WTC11 (cell line): ENCODE measurements at regions not wholly inside any gene's neighbourhood (a gene's known extent, or its start where the extent isn't known, plus 50 kb on each side); places are given as distances from the start of the nearest gene placed in this dataset.

Experiments
- ATAC-seq: fragments of 200-7000 bp; cut with Tn5 transposase; 2 replicates; pipeline ENCODE4 v1.10.0; 2021; ENCODE audit warnings: mild to moderate bottlenecking, moderate library complexity
- CTCF ChIA-PET: fragments of 300-600 bp; sonication (Branson Sonifier 250); formaldehyde crosslinking; loops from one replicate; lab custom pipeline; 2021; ENCODE audit warnings: antibody characterized with exemption; lab: Charles Lee
- POLR2A ChIA-PET: fragments of 350-600 bp; sonication (Branson Sonifier 250); formaldehyde crosslinking; loops from one replicate; lab custom pipeline; 2021; ENCODE audit warnings: antibody characterized with exemption; lab: Charles Lee
- DNase-seq: peaks from one replicate; pipeline ENCODE4 v3.0.0; 2021; ENCODE audit warnings: low spot score
- H3K27ac Mint-ChIP-seq: 2 replicates; pipeline ENCODE4 v1.8.0; 2021; ENCODE audit warnings: mixed read lengths
- H3K27me3 Mint-ChIP-seq: 2 replicates; pipeline ENCODE4 v1.8.0; 2021; ENCODE audit warnings: low read depth, mild to moderate bottlenecking, moderate library complexity, mixed read lengths
- H3K36me3 Mint-ChIP-seq: 2 replicates; pipeline ENCODE4 v1.8.0; 2021; ENCODE audit warnings: mixed read lengths
- H3K4me1 Mint-ChIP-seq: 2 replicates; pipeline ENCODE4 v1.8.0; 2022; ENCODE audit warnings: mixed read lengths
- H3K4me3 Mint-ChIP-seq: 2 replicates; pipeline ENCODE4 v1.8.0; 2021; ENCODE audit warnings: mild to moderate bottlenecking, moderate library complexity, mixed read lengths
- H3K9me3 Mint-ChIP-seq: 2 replicates; pipeline ENCODE4 v1.8.0; 2021; ENCODE audit warnings: mixed read lengths
- CREM ChIP-seq: sonication (generic); formaldehyde crosslinking; IDR thresholded peaks from 2 replicates; pipeline ENCODE4 v1.8.1; 2022; ENCODE audit warnings: mild to moderate bottlenecking, missing genetic modification reagents, moderate library complexity
- CTCF ChIP-seq: fragments of 200-600 bp; IDR thresholded peaks from 2 replicates; pipeline ENCODE4 v1.8.0; 2022; ENCODE audit warnings: antibody characterized with exemption
- EMX1 ChIP-seq: fragments of 250-450 bp; sonication (Bioruptor Pico); IDR thresholded peaks from 2 replicates; pipeline ENCODE4 v1.8.0; 2021; ENCODE audit warnings: mild to moderate bottlenecking
- MAX ChIP-seq: sonication (generic); formaldehyde crosslinking; IDR thresholded peaks from 2 replicates; pipeline ENCODE4 v1.8.0; 2022; ENCODE audit warnings: mild to moderate bottlenecking, missing genetic modification reagents
- MXD4 ChIP-seq: fragments of 250-450 bp; sonication (Bioruptor Pico); IDR thresholded peaks from 2 replicates; pipeline ENCODE4 v1.8.0; 2021; ENCODE audit warnings: mild to moderate bottlenecking, moderate library complexity, borderline replicate concordance
- NFATC4 ChIP-seq: fragments of 250-450 bp; sonication (Bioruptor Pico); IDR thresholded peaks from 2 replicates; pipeline ENCODE4 v1.9.0; 2021; ENCODE audit warnings: mild to moderate bottlenecking
- SOX15 ChIP-seq: fragments of 250-450 bp; sonication (Bioruptor Pico); IDR thresholded peaks from 2 replicates; pipeline ENCODE4 v1.9.0; 2021; ENCODE audit warnings: mild to moderate bottlenecking
- SP1 ChIP-seq: sonication (generic); formaldehyde crosslinking; conservative IDR thresholded peaks from 2 replicates; pipeline ENCODE4 v1.8.1; 2022; ENCODE audit warnings: missing genetic modification reagents
- TEAD1 ChIP-seq: sonication (generic); formaldehyde crosslinking; IDR thresholded peaks from 2 replicates; pipeline ENCODE4 v1.8.0; 2022; ENCODE audit warnings: mild to moderate bottlenecking, missing genetic modification reagents
- ZBTB43 ChIP-seq: sonication (generic); formaldehyde crosslinking; IDR thresholded peaks from 2 replicates; pipeline ENCODE4 v1.8.1; 2023; ENCODE audit warnings: mild to moderate bottlenecking, missing genetic modification reagents
- ZMAT4 ChIP-seq: fragments of 250-450 bp; sonication (Bioruptor Pico); IDR thresholded peaks from 2 replicates; pipeline ENCODE4 v1.9.0; 2021; ENCODE audit warnings: mild to moderate bottlenecking
- ZNF317 ChIP-seq: sonication (generic); formaldehyde crosslinking; IDR thresholded peaks from 2 replicates; pipeline ENCODE4 v1.8.1; 2023; ENCODE audit warnings: low read depth, mild to moderate bottlenecking, moderate library complexity, missing genetic modification reagents, borderline replicate concordance
- ZNF396 ChIP-seq: fragments of 250-450 bp; sonication (Bioruptor Pico); IDR thresholded peaks from 2 replicates; pipeline ENCODE4 v1.8.0; 2021; ENCODE audit warnings: mild to moderate bottlenecking, moderate library complexity, borderline replicate concordance
- TF ChIP-seq, protein P1 (sequence below): fragments of 250-450 bp; sonication (Bioruptor Pico); IDR thresholded peaks from 2 replicates; pipeline ENCODE4 v1.8.0; 2021; ENCODE audit warnings: mild to moderate bottlenecking
- TF ChIP-seq, protein P2 (sequence below): sonication (generic); formaldehyde crosslinking; IDR thresholded peaks from 2 replicates; pipeline ENCODE4 v1.8.1; 2023; ENCODE audit warnings: mild to moderate bottlenecking, missing genetic modification reagents, moderate library complexity
- TF ChIP-seq, protein P3 (sequence below): sonication (generic); formaldehyde crosslinking; IDR thresholded peaks from 2 replicates; pipeline ENCODE4 v1.8.0; 2023; ENCODE audit warnings: mild to moderate bottlenecking, missing genetic modification reagents

DNA sequence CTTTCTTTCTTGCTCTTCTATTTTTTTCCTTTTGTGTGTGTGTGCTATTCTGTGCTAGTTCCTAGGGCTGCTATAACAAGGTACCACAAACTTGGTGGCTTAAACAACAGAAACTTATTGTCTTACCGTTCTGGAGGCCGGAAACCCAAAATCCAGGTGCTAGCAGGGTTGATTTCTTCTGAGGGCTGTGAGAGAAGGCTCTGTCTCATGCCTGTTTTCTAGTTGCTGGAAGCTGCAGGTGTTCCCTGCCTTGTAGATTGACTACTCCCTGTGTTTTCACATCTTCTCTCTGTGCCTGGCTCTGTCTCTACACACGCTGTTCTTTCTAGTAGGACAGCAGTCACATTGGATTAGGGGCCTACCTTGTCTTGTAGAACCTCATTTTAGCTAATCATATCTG is 150.9 kb upstream of the DSCAM start:
- Mint-ChIP-seq H3K9me3 (peaks cover 32% of the 10 kb centered on the region), H3K4me1 (no peaks in the 10 kb centered on the region), H3K27me3 (no peaks in the 10 kb centered on the region; the same call in 1 of the 2 replicates), H3K27ac (no peak overlapping the region), H3K36me3 (peaks cover 14% of the 10 kb centered on the region), H3K4me3 (no peak overlapping the region)
- TF ChIP-seq NFATC4 (no peak), SOX15 (CRISPR knock-in tag) (no peak), ZNF396 (CRISPR knock-in tag) (no peak)
- CTCF ChIA-PET: no interaction called here
- DNase-seq: no peak
- no peak for ATAC-seq
- POLR2A ChIA-PET: no interaction called here

- peaks cover 32% of the 10 kb centered on the region for H3K9me3 Mint-ChIP-seq
- ATAC-seq: no peak
- CTCF ChIA-PET: no interaction called here
Observed at GRCh38 chr21:41000838-41001237, 153.9 kb upstream of the DSCAM start.

DNA sequence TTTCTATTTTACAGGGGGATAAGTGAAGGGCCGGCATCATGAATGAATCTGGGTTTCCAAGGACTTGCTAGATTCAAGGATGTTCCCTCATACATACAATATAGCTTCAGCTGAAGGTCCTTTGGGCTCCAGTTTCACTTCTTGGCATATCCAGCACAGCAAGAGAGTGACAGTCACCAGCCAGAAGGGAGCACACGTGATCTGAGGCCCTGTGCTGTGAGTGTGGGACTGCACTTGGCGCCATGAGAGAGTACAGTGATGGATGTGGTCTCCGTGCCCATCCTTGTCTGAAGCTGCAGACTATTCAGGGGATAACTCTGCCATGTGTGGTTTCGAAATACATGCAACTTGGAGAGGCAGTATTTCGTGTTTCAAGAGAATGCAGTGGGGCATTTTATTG is 159.7 kb upstream of the DSCAM start:
- no peak for TF ChIP-seq MXD4 (CRISPR knock-in tag)
- no peak for TF ChIP-seq MAX
- TF ChIP-seq, protein P1, sequence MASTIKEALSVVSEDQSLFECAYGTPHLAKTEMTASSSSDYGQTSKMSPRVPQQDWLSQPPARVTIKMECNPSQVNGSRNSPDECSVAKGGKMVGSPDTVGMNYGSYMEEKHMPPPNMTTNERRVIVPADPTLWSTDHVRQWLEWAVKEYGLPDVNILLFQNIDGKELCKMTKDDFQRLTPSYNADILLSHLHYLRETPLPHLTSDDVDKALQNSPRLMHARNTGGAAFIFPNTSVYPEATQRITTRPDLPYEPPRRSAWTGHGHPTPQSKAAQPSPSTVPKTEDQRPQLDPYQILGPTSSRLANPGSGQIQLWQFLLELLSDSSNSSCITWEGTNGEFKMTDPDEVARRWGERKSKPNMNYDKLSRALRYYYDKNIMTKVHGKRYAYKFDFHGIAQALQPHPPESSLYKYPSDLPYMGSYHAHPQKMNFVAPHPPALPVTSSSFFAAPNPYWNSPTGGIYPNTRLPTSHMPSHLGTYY (CRISPR knock-in tag): no peak
- no peak for TF ChIP-seq CREM
- H3K36me3 Mint-ChIP-seq: peaks cover 8% of the 10 kb centered on the region
- ChIA-PET POLR2A (no interaction called here), CTCF (interaction anchor here (0.6 kb wide), 1 partner anchor 34 kb away, joined by 3 read pairs; no protein-coding TSS in a partner anchor)
- H3K9me3 Mint-ChIP-seq: peaks cover 11% of the 10 kb centered on the region
- ATAC-seq (no peak), DNase-seq (no peak)
- peaks cover 5% of the 10 kb centered on the region for H3K4me1 Mint-ChIP-seq
- no peak overlapping the region for H3K27ac Mint-ChIP-seq
- no peak overlapping the region for H3K4me3 Mint-ChIP-seq
- 0 out of 2 replicates have a peak, but pooled peaks cover 2% of the 10 kb centered on the region for H3K27me3 Mint-ChIP-seq

More at GRCh38 chr21:41000838-41001237, 153.9 kb upstream of the DSCAM start:
- H3K27ac Mint-ChIP-seq: no peak overlapping the region
- peaks cover 14% of the 10 kb centered on the region for H3K36me3 Mint-ChIP-seq
- H3K4me1 Mint-ChIP-seq: no peaks in the 10 kb centered on the region
- no peaks in the 10 kb centered on the region; the same call in 1 of the 2 replicates for H3K27me3 Mint-ChIP-seq
- TF ChIP-seq CTCF (no peak), ZNF317 (peak; percentile 57; the same call in 1 of the 2 replicates)
- POLR2A ChIA-PET: no interaction called here
- no peak for DNase-seq
- no peak overlapping the region for H3K4me3 Mint-ChIP-seq

DNA sequence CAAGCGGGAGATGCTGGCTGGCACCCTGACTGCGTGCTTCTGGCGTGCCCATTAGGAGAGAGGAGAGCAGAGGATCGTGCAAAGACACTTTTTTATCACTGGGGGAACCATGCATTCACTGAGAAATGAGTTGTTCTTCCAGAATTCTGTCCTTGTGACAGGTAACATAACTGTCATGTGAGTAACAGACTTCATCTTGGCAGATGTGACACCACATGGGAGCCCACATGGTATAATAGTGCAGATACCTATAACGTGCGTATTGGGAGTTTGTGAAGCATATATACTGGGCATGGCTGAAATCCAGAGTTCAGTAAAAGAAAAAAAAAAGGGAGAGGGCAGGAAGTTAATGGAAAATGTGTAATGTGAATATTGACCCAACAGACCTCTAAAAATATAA is 159.6 kb upstream of the BACE2 start:
- peaks cover 5% of the 10 kb centered on the region for H3K4me1 Mint-ChIP-seq
- no peak overlapping the region for H3K4me3 Mint-ChIP-seq
- peaks cover 6% of the 10 kb centered on the region for H3K9me3 Mint-ChIP-seq
- H3K27ac Mint-ChIP-seq: no peak overlapping the region
- ATAC-seq (no peak), DNase-seq (no peak)
- TF ChIP-seq ZBTB43 (CRISPR knock-in tag): no peak
- no peak for TF ChIP-seq TEAD1 (CRISPR knock-in tag)
- H3K36me3 Mint-ChIP-seq: 0 out of 2 replicates have a peak, but pooled peaks cover 3% of the 10 kb centered on the region
- ChIA-PET POLR2A (no interaction called here), CTCF (interaction anchor here (1.0 kb wide), 1 partner anchor 35 kb away, joined by 3 read pairs; no protein-coding TSS in a partner anchor)
- 0 out of 2 replicates have a peak, but pooled peaks cover 2% of the 10 kb centered on the region for H3K27me3 Mint-ChIP-seq

DNA sequence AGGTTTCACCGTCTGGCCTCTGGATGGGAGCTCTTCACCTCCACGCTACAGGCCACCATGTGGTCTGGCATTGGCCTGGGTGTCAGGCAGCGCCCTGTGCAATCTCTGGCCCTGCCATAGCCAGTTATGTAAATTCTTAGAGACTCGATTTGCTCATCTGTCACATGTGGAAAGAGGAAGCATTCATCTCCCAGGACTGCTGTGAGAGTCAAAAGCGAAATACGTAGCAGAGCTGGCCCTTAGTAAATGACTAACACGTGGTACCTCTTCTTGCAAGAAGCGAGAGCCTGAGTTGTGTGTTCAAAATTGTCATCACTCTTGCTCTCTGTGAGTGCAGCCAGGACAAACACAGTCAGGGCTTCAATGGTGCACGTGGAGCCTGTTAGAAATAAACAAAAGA is 159.0 kb upstream of the BACE2 start:
- peaks cover 5% of the 10 kb centered on the region for H3K4me1 Mint-ChIP-seq
- peaks cover 6% of the 10 kb centered on the region for H3K9me3 Mint-ChIP-seq
- DNase-seq: no peak
- 0 out of 2 replicates have a peak, but pooled peaks cover 2% of the 10 kb centered on the region for H3K27me3 Mint-ChIP-seq
- H3K27ac Mint-ChIP-seq: no peak overlapping the region
- H3K4me3 Mint-ChIP-seq: no peak overlapping the region
- H3K36me3 Mint-ChIP-seq: 0 out of 2 replicates have a peak, but pooled peaks cover 3% of the 10 kb centered on the region
- ATAC-seq: no peak
- ChIA-PET POLR2A (interaction anchor here (0.5 kb wide), 1 partner anchor 392 kb away, joined by 3 read pairs; no protein-coding TSS in a partner anchor), CTCF (interaction anchor here (1.0 kb wide), 1 partner anchor 34 kb away, joined by 3 read pairs; no protein-coding TSS in a partner anchor)
- no peak for TF ChIP-seq EMX1 (CRISPR knock-in tag)
- TF ChIP-seq ZMAT4 (CRISPR knock-in tag): no peak
- TF ChIP-seq, protein P2, sequence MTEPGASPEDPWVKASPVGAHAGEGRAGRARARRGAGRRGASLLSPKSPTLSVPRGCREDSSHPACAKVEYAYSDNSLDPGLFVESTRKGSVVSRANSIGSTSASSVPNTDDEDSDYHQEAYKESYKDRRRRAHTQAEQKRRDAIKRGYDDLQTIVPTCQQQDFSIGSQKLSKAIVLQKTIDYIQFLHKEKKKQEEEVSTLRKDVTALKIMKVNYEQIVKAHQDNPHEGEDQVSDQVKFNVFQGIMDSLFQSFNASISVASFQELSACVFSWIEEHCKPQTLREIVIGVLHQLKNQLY (CRISPR knock-in tag): no peak
- TF ChIP-seq SP1: no peak
- TF ChIP-seq, protein P3, sequence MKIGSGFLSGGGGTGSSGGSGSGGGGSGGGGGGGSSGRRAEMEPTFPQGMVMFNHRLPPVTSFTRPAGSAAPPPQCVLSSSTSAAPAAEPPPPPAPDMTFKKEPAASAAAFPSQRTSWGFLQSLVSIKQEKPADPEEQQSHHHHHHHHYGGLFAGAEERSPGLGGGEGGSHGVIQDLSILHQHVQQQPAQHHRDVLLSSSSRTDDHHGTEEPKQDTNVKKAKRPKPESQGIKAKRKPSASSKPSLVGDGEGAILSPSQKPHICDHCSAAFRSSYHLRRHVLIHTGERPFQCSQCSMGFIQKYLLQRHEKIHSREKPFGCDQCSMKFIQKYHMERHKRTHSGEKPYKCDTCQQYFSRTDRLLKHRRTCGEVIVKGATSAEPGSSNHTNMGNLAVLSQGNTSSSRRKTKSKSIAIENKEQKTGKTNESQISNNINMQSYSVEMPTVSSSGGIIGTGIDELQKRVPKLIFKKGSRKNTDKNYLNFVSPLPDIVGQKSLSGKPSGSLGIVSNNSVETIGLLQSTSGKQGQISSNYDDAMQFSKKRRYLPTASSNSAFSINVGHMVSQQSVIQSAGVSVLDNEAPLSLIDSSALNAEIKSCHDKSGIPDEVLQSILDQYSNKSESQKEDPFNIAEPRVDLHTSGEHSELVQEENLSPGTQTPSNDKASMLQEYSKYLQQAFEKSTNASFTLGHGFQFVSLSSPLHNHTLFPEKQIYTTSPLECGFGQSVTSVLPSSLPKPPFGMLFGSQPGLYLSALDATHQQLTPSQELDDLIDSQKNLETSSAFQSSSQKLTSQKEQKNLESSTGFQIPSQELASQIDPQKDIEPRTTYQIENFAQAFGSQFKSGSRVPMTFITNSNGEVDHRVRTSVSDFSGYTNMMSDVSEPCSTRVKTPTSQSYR (CRISPR knock-in tag): no peak
